ENCODE measurements at regions not wholly inside any gene's neighbourhood (a gene's known extent, or its start where the extent isn't known, plus 50 kb on each side); places are given as distances from the start of the nearest gene placed in this dataset.

- no peaks in the 10 kb centered on the region for H3K27me3 Mint-ChIP-seq (ENCODE audit: low read depth)
- CTCF ChIA-PET, result interaction anchor here (0.6 to 2.5 kb wide), 5 partner anchors 405 to 597 kb away, joined by 3 to 9 read pairs (median 5); no protein-coding TSS in a partner anchor
- DNase-seq (ENCODE audit: low spot score) (peak; percentile 83), ATAC-seq (peak; percentile 97)
- no peak overlapping the region for H3K27ac Mint-ChIP-seq
- POLR2A ChIA-PET, result no interaction called here
- H3K4me3 Mint-ChIP-seq, result no peak overlapping the region
- 0 out of 2 replicates have a peak, but pooled peaks cover 4% of the 10 kb centered on the region for H3K4me1 Mint-ChIP-seq
- TF ChIP-seq ELF4 (CRISPR knock-in tag; IDR thresholded peaks at IDR 0.05; ENCODE audit: low read depth), result no peak
- TF ChIP-seq, protein P1, sequence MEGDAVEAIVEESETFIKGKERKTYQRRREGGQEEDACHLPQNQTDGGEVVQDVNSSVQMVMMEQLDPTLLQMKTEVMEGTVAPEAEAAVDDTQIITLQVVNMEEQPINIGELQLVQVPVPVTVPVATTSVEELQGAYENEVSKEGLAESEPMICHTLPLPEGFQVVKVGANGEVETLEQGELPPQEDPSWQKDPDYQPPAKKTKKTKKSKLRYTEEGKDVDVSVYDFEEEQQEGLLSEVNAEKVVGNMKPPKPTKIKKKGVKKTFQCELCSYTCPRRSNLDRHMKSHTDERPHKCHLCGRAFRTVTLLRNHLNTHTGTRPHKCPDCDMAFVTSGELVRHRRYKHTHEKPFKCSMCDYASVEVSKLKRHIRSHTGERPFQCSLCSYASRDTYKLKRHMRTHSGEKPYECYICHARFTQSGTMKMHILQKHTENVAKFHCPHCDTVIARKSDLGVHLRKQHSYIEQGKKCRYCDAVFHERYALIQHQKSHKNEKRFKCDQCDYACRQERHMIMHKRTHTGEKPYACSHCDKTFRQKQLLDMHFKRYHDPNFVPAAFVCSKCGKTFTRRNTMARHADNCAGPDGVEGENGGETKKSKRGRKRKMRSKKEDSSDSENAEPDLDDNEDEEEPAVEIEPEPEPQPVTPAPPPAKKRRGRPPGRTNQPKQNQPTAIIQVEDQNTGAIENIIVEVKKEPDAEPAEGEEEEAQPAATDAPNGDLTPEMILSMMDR (IDR thresholded peaks at IDR 0.05), result peak; percentile 93
- TF ChIP-seq TCF7 (CRISPR knock-in tag; IDR thresholded peaks at IDR 0.05; ENCODE audit: low read depth), result no peak
- TF ChIP-seq FOXP1 (CRISPR knock-in tag; IDR thresholded peaks at IDR 0.05; ENCODE audit: borderline replicate concordance), result no peak
- TF ChIP-seq ZMAT4 (CRISPR knock-in tag; IDR thresholded peaks at IDR 0.05), result no peak
- TF ChIP-seq ZNF317 (CRISPR knock-in tag; IDR thresholded peaks at IDR 0.05; ENCODE audit: borderline replicate concordance, low read depth), result no peak
- peaks cover 31% of the 10 kb centered on the region for H3K36me3 Mint-ChIP-seq
- peaks cover 33% of the 10 kb centered on the region for H3K9me3 Mint-ChIP-seq
Measured at GRCh38 chr9:100714372-100715099, 136.7 kb downstream of the CAVIN4 start.

- Mint-ChIP-seq H3K36me3 (peaks cover 31% of the 10 kb centered on the region), H3K4me1 (0 out of 2 replicates have a peak, but pooled peaks cover 4% of the 10 kb centered on the region), H3K27me3 (ENCODE audit: low read depth) (no peaks in the 10 kb centered on the region), H3K27ac (no peak overlapping the region), H3K9me3 (peaks cover 33% of the 10 kb centered on the region), H3K4me3 (no peak overlapping the region)
- DNase-seq (ENCODE audit: low spot score), result no peak
- CTCF ChIA-PET, result interaction anchor here (1.0 to 2.5 kb wide), 4 partner anchors 14 to 596 kb away, joined by 3 to 9 read pairs (median 8); no protein-coding TSS in a partner anchor
- 0 out of 2 replicates have a peak, but pooled peaks have one; percentile 23 for ATAC-seq
- POLR2A ChIA-PET, result no interaction called here
- TF ChIP-seq TP53 (CRISPR knock-in tag; IDR thresholded peaks at IDR 0.05) (no peak), SOX15 (CRISPR knock-in tag; IDR thresholded peaks at IDR 0.05) (no peak), JAZF1 (CRISPR knock-in tag; IDR thresholded peaks at IDR 0.05) (no peak), ZNF138 (CRISPR knock-in tag; conservative IDR thresholded peaks at IDR 0.05) (no peak), PRRX2 (CRISPR knock-in tag; IDR thresholded peaks at IDR 0.05) (no peak), GRHL2 (CRISPR knock-in tag; IDR thresholded peaks at IDR 0.05; ENCODE audit: insufficient replicate concordance, severe bottlenecking) (no peak), ZNF512 (CRISPR knock-in tag; IDR thresholded peaks at IDR 0.05; ENCODE audit: borderline replicate concordance) (no peak), ZNF532 (CRISPR knock-in tag; IDR thresholded peaks at IDR 0.05; ENCODE audit: borderline replicate concordance) (no peak), MXD4 (CRISPR knock-in tag; IDR thresholded peaks at IDR 0.05; ENCODE audit: borderline replicate concordance) (no peak), NR1H2 (CRISPR knock-in tag; IDR thresholded peaks at IDR 0.05) (no peak), ATF6 (CRISPR knock-in tag; IDR thresholded peaks at IDR 0.05) (no peak), USF1 (CRISPR knock-in tag; IDR thresholded peaks at IDR 0.05) (no peak), ATF2 (CRISPR knock-in tag; IDR thresholded peaks at IDR 0.05; ENCODE audit: borderline replicate concordance, low read depth) (no peak), ZNF263 (CRISPR knock-in tag; IDR thresholded peaks at IDR 0.05; ENCODE audit: low read depth) (no peak), ZNF232 (CRISPR knock-in tag; IDR thresholded peaks at IDR 0.05) (no peak), ZBTB21 (CRISPR knock-in tag; IDR thresholded peaks at IDR 0.05; ENCODE audit: borderline replicate concordance) (no peak)
Measured at GRCh38 chr9:100715100-100715380, 137.2 kb downstream of the CAVIN4 start.

Data from WTC11 (cell line).